ENCODE measurements at regions not wholly inside any gene's neighbourhood (a gene's known extent, or its start where the extent isn't known, plus 50 kb on each side); places are given as distances from the start of the nearest gene placed in this dataset.

GRCh38 chr13:44011036-44011435 lies 131.3 kb downstream of the LACC1 start:
- ChIA-PET CTCF (no interaction called here), POLR2A (no interaction called here)
- Histone ChIP-seq H3K4me3 (ENCODE audit: low read depth, low read length) (no peak overlapping the region), H3K27me3 (ENCODE audit: control insufficient read depth, insufficient read depth, low read length) (no peaks in the 10 kb centered on the region), H3K36me3 (ENCODE audit: control insufficient read depth, insufficient read depth, low read length) (no peaks in the 10 kb centered on the region)
- TF ChIP-seq CTCF (IDR thresholded peaks at IDR 0.05; ENCODE audit: insufficient read depth, low read depth, low read length) = no peak
- DNase-seq (ENCODE audit: low read depth) = no peak

- ChIA-PET POLR2A (no interaction called here), CTCF (interaction anchor here (0.5 to 1.0 kb wide), 3 partner anchors 10 to 108 kb away, joined by 3 to 4 read pairs (median 3); no protein-coding TSS in a partner anchor)
- Histone ChIP-seq H3K27me3 (ENCODE audit: control insufficient read depth, insufficient read depth, low read length) (no peaks in the 10 kb centered on the region), H3K36me3 (ENCODE audit: control insufficient read depth, insufficient read depth, low read length) (no peaks in the 10 kb centered on the region), H3K4me3 (ENCODE audit: low read depth, low read length) (no peak overlapping the region)
- DNase-seq (ENCODE audit: low read depth) = no peak
- no peak for TF ChIP-seq CTCF (IDR thresholded peaks at IDR 0.05; ENCODE audit: insufficient read depth, low read depth, low read length)
Observed at GRCh38 chr13:44012910-44013757, 133.4 kb downstream of the LACC1 start.

GRCh38 chr13:44013758-44014291 lies 134.1 kb downstream of the LACC1 start:
- Histone ChIP-seq H3K4me3 (ENCODE audit: low read depth, low read length) (no peak overlapping the region), H3K36me3 (ENCODE audit: control insufficient read depth, insufficient read depth, low read length) (no peaks in the 10 kb centered on the region), H3K27me3 (ENCODE audit: control insufficient read depth, insufficient read depth, low read length) (no peaks in the 10 kb centered on the region)
- no peak for TF ChIP-seq CTCF (IDR thresholded peaks at IDR 0.05; ENCODE audit: insufficient read depth, low read depth, low read length)
- peak; percentile 47 for DNase-seq (ENCODE audit: low read depth)
- CTCF ChIA-PET = no interaction called here
- POLR2A ChIA-PET = no interaction called here

- Histone ChIP-seq H3K27me3 (ENCODE audit: control insufficient read depth, insufficient read depth, low read length) (no peaks in the 10 kb centered on the region), H3K36me3 (ENCODE audit: control insufficient read depth, insufficient read depth, low read length) (no peaks in the 10 kb centered on the region), H3K4me3 (ENCODE audit: low read depth, low read length) (no peak overlapping the region)
- TF ChIP-seq CTCF (IDR thresholded peaks at IDR 0.05; ENCODE audit: insufficient read depth, low read depth, low read length) = no peak
- ChIA-PET POLR2A (no interaction called here), CTCF (no interaction called here)
- DNase-seq (ENCODE audit: low read depth) = no peak
Observed at GRCh38 chr13:44014501-44014900, 134.8 kb downstream of the LACC1 start.

GRCh38 chr13:44015118-44015517 lies 135.4 kb downstream of the LACC1 start:
- POLR2A ChIA-PET = no interaction called here
- TF ChIP-seq CTCF (IDR thresholded peaks at IDR 0.05; ENCODE audit: insufficient read depth, low read depth, low read length) = no peak
- Histone ChIP-seq H3K4me3 (ENCODE audit: low read depth, low read length) (no peak overlapping the region), H3K27me3 (ENCODE audit: control insufficient read depth, insufficient read depth, low read length) (no peaks in the 10 kb centered on the region), H3K36me3 (ENCODE audit: control insufficient read depth, insufficient read depth, low read length) (no peaks in the 10 kb centered on the region)
- CTCF ChIA-PET = no interaction called here
- no peak for DNase-seq (ENCODE audit: low read depth)

Measured in BJ (cell line).